Prostate gland (tissue), 2 donors: ENCODE measurements at regions not wholly inside any gene's neighbourhood (a gene's known extent, or its start where the extent isn't known, plus 50 kb on each side); places are given as distances from the start of the nearest gene placed in this dataset.

ENCODE experiments used
- DNase-seq: peaks from one replicate; pipeline ENCODE4 v3.0.0-alpha.2; 2019; ENCODE audit warnings: low spot score
- H3K27ac ChIP-seq, 2 donors: fragments of 200-600 bp; sonication (generic); 2 replicates each; pipeline ENCODE4 v1.5.1; 2017 to 2019
- H3K27me3 ChIP-seq: fragments of 200-600 bp; sonication (generic); replicated peaks from 2 replicates; pipeline ENCODE4 v1.5.1; 2019; ENCODE audit not compliant: insufficient read depth
- H3K36me3 ChIP-seq, 2 donors: fragments of 200-600 bp; sonication (generic); 1 replicate in 1 of 2; 2 replicates in 1 of 2; pipeline versions ENCODE4 v1.5.1 to v1.8.1; 2017 to 2019
- H3K4me1 ChIP-seq: fragments of 200-600 bp; sonication (generic); replicated peaks from 2 replicates; pipeline ENCODE4 v1.5.1; 2019
- H3K4me3 ChIP-seq, 2 donors: fragments of 200-600 bp; sonication (generic); 2 replicates each; pipeline ENCODE4 v1.5.1; 2017 to 2019
- H3K9me3 ChIP-seq: fragments of 200-600 bp; sonication (generic); 2 replicates; pipeline ENCODE4 v1.5.1; 2017
- CTCF ChIP-seq, 4 experiments: fragments of 200-600 bp in 2 of 4; fragments of 450-650 bp in 2 of 4; sonication (generic) in 2 of 4; IDR thresholded peaks; 1 replicate in 3 of 4; 2 replicates in 1 of 4; pipeline ENCODE4 v1.5.1; 2016 to 2019; ENCODE audit warnings: antibody characterized with exemption in 4 of 4, mild to moderate bottlenecking in 2 of 4, moderate library complexity in 2 of 4
- POLR2A ChIP-seq: fragments of 450-650 bp; IDR thresholded peaks from one replicate; pipeline ENCODE4 v1.6.1; 2016; ENCODE audit warnings: antibody characterized with exemption, mild to moderate bottlenecking
- POLR2AphosphoS5 ChIP-seq: sonication (generic); formaldehyde crosslinking; IDR thresholded peaks from one replicate; pipeline ENCODE4 v1.6.1; 2017; ENCODE audit warnings: antibody characterized with exemption
- WGBS: methylation state at CpG from one replicate; pipeline ENCODE4 v1.1.5; 2018; 5-methylcytosine and 5-hydroxymethylcytosine counted together
- intact Hi-C: fragments of 100-400 bp; cut with DNase I; formaldehyde crosslinking; loops from one replicate; pipeline ENCODE4 v1.14.2; 2022

GRCh38 chr1:70552662-70553566 lies 141.8 kb downstream of the CTH start:
- Histone ChIP-seq H3K36me3 (no peaks in the 10 kb centered on the region), H3K4me1 (no peaks in the 10 kb centered on the region), H3K27ac (no peak overlapping the region), H3K9me3 (no peaks in the 10 kb centered on the region), H3K27me3 (no peaks in the 10 kb centered on the region), H3K4me3 (no peak overlapping the region)
- intact Hi-C loops, result no loop called here
- no peak for TF ChIP-seq CTCF (IDR thresholded peaks at IDR 0.05)
- TF ChIP-seq POLR2A, result no peak
- TF ChIP-seq POLR2AphosphoS5, result no peak
- 41% methylated on average over 2 of the region's 2 CpGs for WGBS
- no peak for DNase-seq

- DNase-seq, result no peak
- intact Hi-C loops, result no loop called here
- Histone ChIP-seq H3K4me1 (no peaks in the 10 kb centered on the region), H3K27ac (no peak overlapping the region), H3K27me3 (no peaks in the 10 kb centered on the region), H3K36me3 (no peaks in the 10 kb centered on the region), H3K4me3 (no peak overlapping the region), H3K9me3 (no peaks in the 10 kb centered on the region)
- 62% methylated on average over 1 of the region's 1 CpG for WGBS
- TF ChIP-seq CTCF (IDR thresholded peaks at IDR 0.05) (no peak), POLR2A (no peak), POLR2AphosphoS5 (no peak)
Measured at GRCh38 chr1:70553567-70553956, 142.5 kb downstream of the CTH start.

- TF ChIP-seq POLR2AphosphoS5 (no peak), CTCF (IDR thresholded peaks at IDR 0.05) (no peak), POLR2A (no peak)
- intact Hi-C loops, result no loop called here
- Histone ChIP-seq H3K27me3 (no peaks in the 10 kb centered on the region), H3K36me3 (no peaks in the 10 kb centered on the region), H3K4me3 (no peak overlapping the region), H3K9me3 (no peaks in the 10 kb centered on the region), H3K27ac (no peak overlapping the region), H3K4me1 (no peaks in the 10 kb centered on the region)
- WGBS, result 61% methylated on average over 2 of the region's 2 CpGs
- no peak for DNase-seq
Measured at GRCh38 chr1:70554341-70554740, 143.3 kb downstream of the CTH start.

GRCh38 chr1:70556541-70556940 lies 145.5 kb downstream of the CTH start:
- no peak for DNase-seq
- no peak overlapping the region for H3K27ac ChIP-seq
- 84% methylated on average over 2 of the region's 2 CpGs for WGBS
- no peaks in the 10 kb centered on the region for H3K9me3 ChIP-seq
- H3K4me1 ChIP-seq, result no peaks in the 10 kb centered on the region
- no peak overlapping the region for H3K4me3 ChIP-seq
- no peaks in the 10 kb centered on the region for H3K27me3 ChIP-seq
- intact Hi-C loops, result no loop called here
- TF ChIP-seq CTCF (IDR thresholded peaks at IDR 0.05) (no peak), POLR2AphosphoS5 (no peak), POLR2A (no peak)
- no peaks in the 10 kb centered on the region for H3K36me3 ChIP-seq

GRCh38 chr1:70567167-70567566 lies 156.1 kb downstream of the CTH start:
- Histone ChIP-seq H3K27ac (no peak overlapping the region), H3K9me3 (no peaks in the 10 kb centered on the region), H3K4me1 (no peaks in the 10 kb centered on the region), H3K4me3 (no peak overlapping the region), H3K27me3 (no peaks in the 10 kb centered on the region), H3K36me3 (no peaks in the 10 kb centered on the region)
- DNase-seq, result no peak
- 89% methylated on average over 5 of the region's 5 CpGs for WGBS
- TF ChIP-seq POLR2AphosphoS5, result no peak
- TF ChIP-seq CTCF (IDR thresholded peaks at IDR 0.05), result no peak
- no peak for TF ChIP-seq POLR2A
- intact Hi-C loops, result no loop called here
